ENCODE measurements at regions not wholly inside any gene's neighbourhood (a gene's known extent, or its start where the extent isn't known, plus 50 kb on each side); places are given as distances from the start of the nearest gene placed in this dataset.

- in situ Hi-C loops (cut with MboI; ENCODE audit: low sequenced_read_pairs), result no loop called here
Measured at GRCh38 chr6:105622226-105622625, 219.3 kb upstream of the PREP start.

- in situ Hi-C loops (cut with MboI; ENCODE audit: low sequenced_read_pairs), result no loop called here
Measured at GRCh38 chr6:105621564-105622175, 218.8 kb upstream of the PREP start.

- in situ Hi-C loops (cut with MboI; ENCODE audit: low sequenced_read_pairs), result no loop called here
Measured at GRCh38 chr6:105620878-105621277, 218.0 kb upstream of the PREP start.

GRCh38 chr6:105619971-105620741, 217.3 kb upstream of the PREP start:
- in situ Hi-C loops (cut with MboI; ENCODE audit: low sequenced_read_pairs), result no loop called here

- in situ Hi-C loops (cut with MboI; ENCODE audit: low sequenced_read_pairs), result no loop called here
Measured at GRCh38 chr6:105618247-105618646, 215.4 kb upstream of the PREP start.

- in situ Hi-C loops (cut with MboI; ENCODE audit: low sequenced_read_pairs), result no loop called here
Measured at GRCh38 chr6:105616521-105616920, 213.6 kb upstream of the PREP start.

- in situ Hi-C loops (cut with MboI; ENCODE audit: low sequenced_read_pairs), result no loop called here
Measured at GRCh38 chr6:105611606-105612005, 208.7 kb upstream of the PREP start.

- in situ Hi-C loops (cut with MboI; ENCODE audit: low sequenced_read_pairs), result no loop called here
Measured at GRCh38 chr6:105609375-105609991, 206.6 kb upstream of the PREP start.

- in situ Hi-C loops (cut with MboI; ENCODE audit: low sequenced_read_pairs), result no loop called here
Measured at GRCh38 chr6:105608711-105609374, 206.0 kb upstream of the PREP start.

- in situ Hi-C loops (cut with MboI; ENCODE audit: low sequenced_read_pairs), result no loop called here
Measured at GRCh38 chr6:105607636-105608621, 205.0 kb upstream of the PREP start.

- in situ Hi-C loops (cut with MboI; ENCODE audit: low sequenced_read_pairs), result no loop called here
Measured at GRCh38 chr6:105606831-105607463, 204.1 kb upstream of the PREP start.

- in situ Hi-C loops (cut with MboI; ENCODE audit: low sequenced_read_pairs), result no loop called here
Measured at GRCh38 chr6:105604587-105604884, 201.7 kb upstream of the PREP start.

- in situ Hi-C loops (cut with MboI; ENCODE audit: low sequenced_read_pairs), result no loop called here
Measured at GRCh38 chr6:105603788-105604586, 201.1 kb upstream of the PREP start.

GRCh38 chr6:105601541-105602236, 198.8 kb upstream of the PREP start:
- in situ Hi-C loops (cut with MboI; ENCODE audit: low sequenced_read_pairs), result no loop called here

GRCh38 chr6:105600336-105601260, 197.7 kb upstream of the PREP start:
- in situ Hi-C loops (cut with MboI; ENCODE audit: low sequenced_read_pairs), result no loop called here

- in situ Hi-C loops (cut with MboI; ENCODE audit: low sequenced_read_pairs), result no loop called here
Measured at GRCh38 chr6:105598264-105598663, 195.4 kb upstream of the PREP start.

GRCh38 chr6:105596284-105596755, 193.4 kb upstream of the PREP start:
- in situ Hi-C loops (cut with MboI; ENCODE audit: low sequenced_read_pairs), result no loop called here

- in situ Hi-C loops (cut with MboI; ENCODE audit: low sequenced_read_pairs), result no loop called here
Measured at GRCh38 chr6:105595829-105596228, 192.9 kb upstream of the PREP start.
